Transverse colon (tissue), 4 donors: ENCODE measurements at regions not wholly inside any gene's neighbourhood (a gene's known extent, or its start where the extent isn't known, plus 50 kb on each side); places are given as distances from the start of the nearest gene placed in this dataset.

Source experiments
- CTCF ChIP-seq, 5 experiments: fragments of 200-600 bp in 3 of 5; fragments of 450-650 bp in 2 of 5; sonication (generic) in 3 of 5; IDR thresholded peaks; 1 replicate in 2 of 5; 2 replicates in 3 of 5; pipeline ENCODE4 v1.5.1; 2016 to 2017; ENCODE audit warnings: antibody characterized with exemption in 5 of 5, inconsistent platforms in 3 of 5, mild to moderate bottlenecking in 2 of 5, moderate library complexity in 1 of 5
- EP300 ChIP-seq: sonication (generic); formaldehyde crosslinking; IDR thresholded peaks from one replicate; pipeline ENCODE4 v1.6.1; 2017; ENCODE audit warnings: antibody characterized with exemption, low read depth
- POLR2A ChIP-seq: fragments of 450-650 bp; IDR thresholded peaks from one replicate; pipeline ENCODE4 v1.6.1; 2016; ENCODE audit warnings: antibody characterized with exemption, mild to moderate bottlenecking, moderate library complexity
- POLR2AphosphoS5 ChIP-seq, 3 donors: sonication (generic); formaldehyde crosslinking; IDR thresholded peaks; one replicate each; pipeline ENCODE4 v1.6.1; 2016; ENCODE audit warnings: antibody characterized with exemption in 3 of 3

- TF ChIP-seq CTCF (IDR thresholded peaks at IDR 0.05): no peak
- TF ChIP-seq POLR2A: no peak
- TF ChIP-seq POLR2AphosphoS5 (IDR thresholded peaks at IDR 0.05): no peak
- no peak for TF ChIP-seq EP300
These were observed 79.5 kb upstream of the NFIL3 start for GRCh38 chr9:91502913-91503672.
